ENCODE measurements at regions not wholly inside any gene's neighbourhood (a gene's known extent, or its start where the extent isn't known, plus 50 kb on each side); places are given as distances from the start of the nearest gene placed in this dataset.

DNA sequence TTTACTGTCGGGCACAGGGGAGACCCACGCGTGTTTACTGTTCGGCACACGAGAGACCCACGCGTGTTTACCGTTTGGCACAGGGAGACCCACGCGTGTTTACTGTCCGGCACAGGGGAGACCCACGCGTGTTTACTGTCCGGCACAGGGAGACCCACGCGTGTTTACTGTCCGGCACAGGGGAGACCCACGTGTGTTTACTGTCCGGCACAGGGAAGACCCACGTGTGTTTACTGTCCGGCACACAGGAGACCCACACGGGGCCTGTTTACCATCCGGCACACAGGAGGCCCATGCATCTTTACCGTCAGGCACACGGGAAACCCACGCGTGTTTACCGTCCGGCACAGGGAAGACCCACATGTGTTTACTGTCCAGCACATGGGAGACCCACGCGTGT lies 525.1 kb downstream of the BRD1 start:
- TF ChIP-seq, protein P1, sequence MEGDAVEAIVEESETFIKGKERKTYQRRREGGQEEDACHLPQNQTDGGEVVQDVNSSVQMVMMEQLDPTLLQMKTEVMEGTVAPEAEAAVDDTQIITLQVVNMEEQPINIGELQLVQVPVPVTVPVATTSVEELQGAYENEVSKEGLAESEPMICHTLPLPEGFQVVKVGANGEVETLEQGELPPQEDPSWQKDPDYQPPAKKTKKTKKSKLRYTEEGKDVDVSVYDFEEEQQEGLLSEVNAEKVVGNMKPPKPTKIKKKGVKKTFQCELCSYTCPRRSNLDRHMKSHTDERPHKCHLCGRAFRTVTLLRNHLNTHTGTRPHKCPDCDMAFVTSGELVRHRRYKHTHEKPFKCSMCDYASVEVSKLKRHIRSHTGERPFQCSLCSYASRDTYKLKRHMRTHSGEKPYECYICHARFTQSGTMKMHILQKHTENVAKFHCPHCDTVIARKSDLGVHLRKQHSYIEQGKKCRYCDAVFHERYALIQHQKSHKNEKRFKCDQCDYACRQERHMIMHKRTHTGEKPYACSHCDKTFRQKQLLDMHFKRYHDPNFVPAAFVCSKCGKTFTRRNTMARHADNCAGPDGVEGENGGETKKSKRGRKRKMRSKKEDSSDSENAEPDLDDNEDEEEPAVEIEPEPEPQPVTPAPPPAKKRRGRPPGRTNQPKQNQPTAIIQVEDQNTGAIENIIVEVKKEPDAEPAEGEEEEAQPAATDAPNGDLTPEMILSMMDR (conservative IDR thresholded peaks at IDR 0.05; ENCODE audit: low read length), result no peak
- no peak for TF ChIP-seq EZH2phosphoT487 (IDR thresholded peaks at IDR 0.05; ENCODE audit: borderline replicate concordance)
